Right atrium auricular region (tissue), 2 donors: ENCODE measurements at regions not wholly inside any gene's neighbourhood (a gene's known extent, or its start where the extent isn't known, plus 50 kb on each side); places are given as distances from the start of the nearest gene placed in this dataset.

Experiments
- DNase-seq: peaks from one replicate; pipeline ENCODE4 v3.0.0-alpha.2; 2019; ENCODE audit warnings: low spot score
- H3K27ac ChIP-seq, 2 donors: fragments of 200-600 bp; sonication (generic); 1 replicate in 1 of 2; 2 replicates in 1 of 2; pipeline ENCODE4 v1.5.1; 2016 to 2019
- H3K27me3 ChIP-seq, 2 donors: fragments of 200-600 bp; sonication (generic); one replicate each; pipeline versions ENCODE4 v1.5.1 to v1.6.0; 2017 to 2019
- H3K36me3 ChIP-seq: fragments of 200-600 bp; sonication (generic); one replicate; pipeline ENCODE4 v1.5.1; 2016
- H3K4me1 ChIP-seq, 2 donors: fragments of 200-600 bp; sonication (generic); one replicate each; pipeline versions ENCODE4 v1.5.1 to v1.6.0; 2017 to 2019
- H3K4me3 ChIP-seq, 2 donors: fragments of 200-600 bp; sonication (generic); 1 replicate in 1 of 2; 2 replicates in 1 of 2; pipeline ENCODE4 v1.5.1; 2017 to 2019; ENCODE audit warnings: mild to moderate bottlenecking in 1 of 2, moderate library complexity in 1 of 2
- H3K9me3 ChIP-seq, 2 donors: fragments of 200-600 bp; sonication (generic); one replicate each; pipeline ENCODE4 v1.5.1; 2019
- CTCF ChIP-seq, 2 donors: fragments of 200-600 bp; sonication (generic); IDR thresholded peaks; one replicate each; pipeline ENCODE4 v1.5.1; 2019; ENCODE audit warnings: antibody characterized with exemption in 2 of 2

GRCh38 chr10:108348215-108348614, 1183.7 kb upstream of the SORCS1 start:
- Histone ChIP-seq H3K9me3 (no peaks in the 10 kb centered on the region), H3K27ac (no peak overlapping the region), H3K36me3 (no peaks in the 10 kb centered on the region), H3K27me3 (no peaks in the 10 kb centered on the region), H3K4me1 (no peaks in the 10 kb centered on the region), H3K4me3 (no peak overlapping the region)
- no peak for DNase-seq
- TF ChIP-seq CTCF (IDR thresholded peaks at IDR 0.05): no peak

GRCh38 chr10:108346066-108346465, 1181.6 kb upstream of the SORCS1 start:
- no peak for TF ChIP-seq CTCF (IDR thresholded peaks at IDR 0.05)
- no peak for DNase-seq
- no peaks in the 10 kb centered on the region for H3K4me1 ChIP-seq

GRCh38 chr10:108338146-108338545, 1173.6 kb upstream of the SORCS1 start:
- no peak for TF ChIP-seq CTCF (IDR thresholded peaks at IDR 0.05)
- Histone ChIP-seq H3K27me3 (no peaks in the 10 kb centered on the region), H3K27ac (no peak overlapping the region), H3K4me1 (no peaks in the 10 kb centered on the region), H3K36me3 (no peaks in the 10 kb centered on the region), H3K4me3 (no peak overlapping the region), H3K9me3 (no peaks in the 10 kb centered on the region)
- DNase-seq: no peak

More at GRCh38 chr10:108346066-108346465, 1181.6 kb upstream of the SORCS1 start:
- Histone ChIP-seq H3K36me3 (no peaks in the 10 kb centered on the region), H3K27ac (no peak overlapping the region), H3K27me3 (no peaks in the 10 kb centered on the region), H3K9me3 (no peaks in the 10 kb centered on the region), H3K4me3 (no peak overlapping the region)

GRCh38 chr10:108336836-108337235, 1172.3 kb upstream of the SORCS1 start:
- Histone ChIP-seq H3K9me3 (no peaks in the 10 kb centered on the region), H3K4me1 (no peaks in the 10 kb centered on the region), H3K27ac (no peak overlapping the region), H3K27me3 (no peaks in the 10 kb centered on the region), H3K36me3 (no peaks in the 10 kb centered on the region), H3K4me3 (no peak overlapping the region)
- no peak for TF ChIP-seq CTCF (IDR thresholded peaks at IDR 0.05)
- DNase-seq: no peak

- no peak overlapping the region for H3K27ac ChIP-seq
- H3K4me1 ChIP-seq: no peaks in the 10 kb centered on the region
- no peaks in the 10 kb centered on the region for H3K27me3 ChIP-seq
- TF ChIP-seq CTCF (IDR thresholded peaks at IDR 0.05): no peak
- no peak overlapping the region for H3K4me3 ChIP-seq
- no peaks in the 10 kb centered on the region for H3K9me3 ChIP-seq
- no peaks in the 10 kb centered on the region for H3K36me3 ChIP-seq
- DNase-seq: no peak
Observed at GRCh38 chr10:108327706-108328105, 1163.2 kb upstream of the SORCS1 start.

- Histone ChIP-seq H3K4me3 (no peak overlapping the region), H3K9me3 (no peaks in the 10 kb centered on the region), H3K27ac (no peak overlapping the region), H3K27me3 (no peaks in the 10 kb centered on the region), H3K4me1 (no peaks in the 10 kb centered on the region), H3K36me3 (no peaks in the 10 kb centered on the region)
- no peak for DNase-seq
- no peak for TF ChIP-seq CTCF (IDR thresholded peaks at IDR 0.05)
Observed at GRCh38 chr10:108323274-108323798, 1158.8 kb upstream of the SORCS1 start.
